Eye (tissue), 1 donor: ENCODE measurements at regions not wholly inside any gene's neighbourhood (a gene's known extent, or its start where the extent isn't known, plus 50 kb on each side); places are given as distances from the start of the nearest gene placed in this dataset.
A peak's percentile ranks its signal among the peaks of the same experiment; 100 is the strongest.

ENCODE experiments used
- DNase-seq: peaks from one replicate; pipeline ENCODE4 v3.0.0-alpha.2; 2015

DNA sequence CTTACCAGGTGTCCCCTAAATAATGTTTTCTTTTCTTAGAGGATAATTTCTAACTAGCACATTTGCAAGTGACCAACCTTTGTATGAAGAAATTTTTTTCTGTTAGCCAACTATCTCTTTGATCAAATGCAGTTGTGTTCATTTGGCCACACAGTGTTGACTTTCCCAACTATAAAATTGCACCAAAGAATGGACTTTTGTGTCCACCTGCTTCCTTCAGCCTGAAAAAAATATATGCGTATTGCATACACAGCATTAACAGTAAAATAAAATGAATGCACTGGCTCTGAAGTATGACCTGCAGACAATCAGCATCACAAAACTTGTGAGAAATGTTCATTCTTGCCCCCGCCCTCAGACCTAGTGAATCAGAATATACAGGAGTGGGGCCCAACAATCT lies 342.0 kb downstream of the SEC23A start:
- no peak for DNase-seq

DNA sequence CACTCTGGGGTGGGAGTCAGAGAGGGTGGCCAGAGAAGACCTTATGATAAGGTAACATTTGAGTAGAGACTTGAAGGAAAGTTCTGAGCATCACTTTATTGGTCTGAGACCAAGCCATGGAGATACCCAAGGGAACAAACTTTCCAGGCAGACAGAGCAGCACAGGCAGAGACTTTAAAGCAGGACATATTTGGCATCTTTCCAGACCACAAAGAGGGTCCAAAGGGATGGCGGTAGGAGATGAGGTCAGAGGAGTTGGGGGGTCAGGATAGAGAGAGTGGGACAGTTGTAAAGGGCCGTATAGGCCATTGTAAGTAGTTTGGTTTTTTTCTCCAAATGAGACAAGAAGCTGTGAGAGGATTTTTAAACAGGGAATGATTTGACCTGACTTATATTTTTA lies 344.4 kb downstream of the SEC23A start:
- DNase-seq, result no peak

DNA sequence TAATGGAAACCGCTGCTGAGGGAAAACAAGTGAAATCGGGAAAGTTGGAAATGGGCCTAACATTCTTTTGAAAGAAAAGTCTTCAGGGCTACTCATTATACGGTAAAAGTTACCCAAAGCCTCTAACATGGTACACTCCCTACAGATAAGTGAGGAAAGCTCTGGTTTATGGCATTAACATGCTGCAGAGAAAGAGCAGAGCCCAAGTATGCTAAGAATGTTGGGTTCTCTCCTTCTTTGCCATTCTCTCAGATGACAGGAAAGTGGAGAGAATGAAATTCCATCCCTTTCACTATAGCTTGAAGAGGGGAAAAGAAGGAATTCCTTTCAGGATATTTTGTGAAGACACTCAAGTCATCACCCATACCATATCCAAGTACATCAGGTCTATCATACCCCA lies 348.0 kb downstream of the SEC23A start:
- no peak for DNase-seq

DNA sequence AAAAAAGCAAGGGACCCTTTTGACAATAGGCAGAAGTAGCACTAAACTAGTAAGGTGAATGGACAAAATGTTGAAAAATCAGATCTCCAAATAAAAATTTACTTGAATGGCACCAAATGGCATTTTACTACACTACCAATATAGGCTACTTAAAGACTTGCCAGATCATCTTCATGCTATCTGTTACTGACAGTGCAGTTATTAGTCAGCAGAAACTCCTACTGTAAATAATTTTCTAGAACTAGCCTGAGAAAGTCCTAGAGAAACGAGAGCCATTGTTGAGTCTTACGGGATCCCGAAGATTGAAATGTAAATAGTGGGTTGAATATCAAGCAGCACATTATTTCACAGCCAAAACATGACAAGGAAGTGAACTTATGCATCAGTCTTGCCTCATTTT lies 350.3 kb downstream of the SEC23A start:
- DNase-seq, result no peak

DNA sequence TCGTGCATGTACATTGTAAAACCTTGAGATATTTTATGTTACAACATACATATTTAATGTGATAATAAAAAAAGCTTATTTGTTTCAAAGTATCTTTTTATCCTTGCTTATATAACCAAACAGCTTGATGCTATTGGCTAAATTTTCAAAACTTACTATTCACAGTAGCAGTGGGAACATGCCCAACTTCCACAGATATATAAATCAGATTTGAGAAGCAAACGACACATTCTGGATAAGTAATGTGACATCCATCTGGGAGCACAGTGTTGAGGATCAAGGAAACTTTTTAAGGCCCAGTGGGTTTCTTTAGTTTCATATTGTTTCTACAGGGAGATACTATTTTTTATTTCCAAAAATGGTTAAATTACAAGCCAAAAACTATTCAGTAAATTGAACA lies 350.7 kb downstream of the SEC23A start:
- DNase-seq, result no peak

DNA sequence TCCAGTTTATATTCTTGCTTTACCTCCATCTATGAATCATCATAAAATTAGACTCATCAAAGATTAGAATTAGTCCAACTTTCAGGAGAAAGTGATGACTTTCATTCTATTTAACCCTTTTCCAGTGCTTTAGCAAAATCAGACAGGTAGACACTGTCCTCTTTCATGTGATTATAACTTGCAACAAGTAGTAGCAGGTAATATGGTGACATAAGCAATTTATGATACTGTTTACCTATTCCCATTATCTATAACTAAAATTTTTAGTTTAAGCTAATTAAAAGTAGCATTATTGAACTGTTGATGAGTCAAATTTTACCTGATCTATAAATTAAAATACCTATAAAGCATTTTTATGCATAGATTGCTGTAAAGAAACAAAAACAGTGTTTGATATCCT lies 351.6 kb downstream of the SEC23A start:
- DNase-seq, result no peak

DNA sequence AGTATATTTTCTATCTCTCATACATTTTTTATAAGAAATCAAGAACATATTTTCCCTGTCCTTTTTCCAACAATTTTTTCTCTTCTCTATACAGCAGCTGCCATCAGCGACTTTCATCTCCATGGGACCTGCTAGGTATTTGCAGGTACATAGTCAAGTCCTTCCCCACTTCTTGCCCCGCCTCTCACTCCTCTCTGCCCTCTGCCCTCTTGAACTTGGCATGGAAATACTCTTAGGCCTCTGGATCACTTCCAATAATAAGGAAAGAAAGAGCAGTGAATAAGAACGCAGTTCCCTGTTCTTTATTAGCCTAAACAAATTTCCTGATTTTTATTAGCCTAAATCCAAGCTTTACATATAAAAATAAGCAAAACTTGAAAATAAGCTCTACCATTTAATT lies 353.1 kb downstream of the SEC23A start:
- DNase-seq, result no peak

DNA sequence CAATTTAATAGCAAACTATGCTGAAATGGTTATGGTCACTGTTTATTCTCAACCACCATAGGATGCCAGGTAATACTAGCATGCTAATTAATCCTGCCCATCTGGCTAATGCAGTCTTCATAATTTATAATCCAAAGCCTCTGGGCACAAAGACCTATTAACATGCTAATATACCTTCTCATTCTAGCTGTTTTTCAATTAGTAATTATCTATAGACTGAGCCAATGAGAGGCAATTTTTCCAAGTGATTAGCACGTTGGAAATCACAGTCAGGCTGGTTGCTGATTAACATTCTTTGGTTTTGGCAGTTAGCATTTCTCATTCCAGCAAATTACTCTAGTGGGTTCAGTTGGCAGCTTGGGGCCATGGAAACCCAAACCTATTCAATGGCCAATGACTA lies 357.2 kb downstream of the SEC23A start:
- DNase-seq, result no peak

DNA sequence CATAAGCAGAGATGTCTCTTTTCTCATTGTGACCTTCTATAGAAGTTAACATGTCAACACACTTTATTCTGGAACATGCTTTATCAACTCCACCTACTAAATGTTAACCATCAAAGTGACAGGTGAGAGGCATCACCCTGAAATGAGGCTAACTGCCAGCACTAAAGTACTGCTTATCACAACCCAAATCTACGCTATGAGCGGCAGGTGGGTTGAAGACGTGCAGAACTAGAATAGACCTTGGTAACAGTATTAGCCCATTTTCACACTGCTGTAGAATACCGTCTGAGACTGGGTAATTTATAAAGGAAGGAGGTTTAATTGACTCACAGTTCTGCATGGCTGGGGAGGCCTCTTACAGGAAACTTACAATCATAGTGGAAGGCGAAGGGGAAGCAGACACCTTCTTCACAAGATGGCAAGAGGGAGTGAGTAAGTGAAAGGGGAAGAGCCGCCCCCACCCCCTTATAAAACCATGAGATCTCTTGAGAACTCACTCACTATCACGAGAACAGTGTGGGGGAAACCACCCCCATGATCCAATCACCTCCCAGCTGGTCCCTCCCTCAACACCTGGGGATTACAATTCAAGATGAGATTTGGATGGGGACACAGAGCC lies 359.0 kb downstream of the SEC23A start:
- DNase-seq, result no peak

DNA sequence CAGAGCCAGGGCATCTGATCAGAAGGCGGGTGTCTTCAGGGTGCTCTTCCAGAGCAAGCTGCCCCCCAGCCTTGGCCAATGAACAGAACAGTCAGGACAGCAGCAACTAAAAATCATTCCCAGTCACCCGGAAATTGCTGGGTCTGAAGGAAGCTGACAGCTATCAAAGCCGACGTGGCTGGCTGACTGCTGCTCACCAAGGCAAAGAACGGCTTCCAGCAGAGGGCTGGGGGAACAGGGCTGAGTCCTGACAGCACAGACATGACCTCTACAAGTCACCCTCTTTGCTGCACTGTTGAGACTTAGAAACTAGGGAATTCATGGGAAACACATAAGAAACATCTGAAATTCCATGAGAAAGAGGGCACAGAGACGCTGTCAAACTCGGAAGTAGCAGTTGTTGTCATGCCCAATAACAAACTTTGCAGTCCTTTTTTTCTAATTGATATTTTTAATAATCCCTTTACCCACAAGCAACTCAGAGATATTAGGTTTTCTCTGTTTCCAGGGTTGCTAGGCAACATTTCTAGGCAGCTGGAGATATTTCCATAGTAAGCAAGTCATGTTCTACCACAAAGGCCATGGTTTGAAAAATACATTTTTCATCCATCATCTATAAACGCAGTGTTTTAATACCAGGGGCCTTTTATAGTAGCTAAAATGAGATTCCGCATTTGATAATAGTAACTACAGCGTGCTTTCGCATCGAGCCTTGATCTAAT lies 365.2 kb downstream of the SEC23A start:
- peak; percentile 80 for DNase-seq

DNA sequence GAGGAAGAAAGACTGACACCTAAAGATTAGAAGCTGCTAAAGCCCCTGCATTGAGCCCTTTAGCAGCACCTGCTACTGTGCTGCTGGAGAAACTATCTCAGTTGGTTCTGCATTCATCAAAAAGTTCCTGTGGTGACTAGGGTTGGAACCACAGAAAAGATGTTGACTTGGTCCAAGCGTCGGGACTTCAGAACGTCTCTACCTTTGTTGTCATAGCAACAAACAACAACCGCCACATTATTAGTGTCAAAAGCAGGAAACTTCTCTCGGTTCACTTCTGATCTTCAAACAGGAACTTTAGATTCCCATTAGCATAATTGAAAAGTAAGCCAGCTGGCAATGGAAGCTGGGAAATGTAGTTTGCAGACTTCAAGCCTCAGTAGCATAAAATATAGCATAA lies 368.0 kb downstream of the SEC23A start:
- DNase-seq, result no peak

DNA sequence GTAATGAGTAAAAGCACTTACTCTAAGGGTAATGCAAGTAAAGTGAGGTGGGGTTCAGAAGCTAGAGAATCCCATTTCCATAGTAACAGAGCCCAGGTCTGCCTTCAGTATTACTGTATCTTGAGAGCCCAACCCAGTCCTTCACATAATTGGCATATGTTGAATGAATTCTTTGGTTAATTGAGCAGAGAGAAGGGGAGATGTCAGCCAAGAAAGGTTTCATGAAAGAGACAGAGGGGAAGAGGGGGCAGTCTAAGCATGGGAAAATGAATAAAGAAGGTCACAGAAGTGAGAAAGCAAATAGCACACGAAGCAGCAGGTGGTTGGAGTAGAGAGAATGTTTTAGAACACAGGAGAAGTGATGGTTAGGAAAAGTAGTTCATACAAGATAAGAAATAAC lies 371.1 kb downstream of the SEC23A start:
- DNase-seq, result peak; percentile 87

DNA sequence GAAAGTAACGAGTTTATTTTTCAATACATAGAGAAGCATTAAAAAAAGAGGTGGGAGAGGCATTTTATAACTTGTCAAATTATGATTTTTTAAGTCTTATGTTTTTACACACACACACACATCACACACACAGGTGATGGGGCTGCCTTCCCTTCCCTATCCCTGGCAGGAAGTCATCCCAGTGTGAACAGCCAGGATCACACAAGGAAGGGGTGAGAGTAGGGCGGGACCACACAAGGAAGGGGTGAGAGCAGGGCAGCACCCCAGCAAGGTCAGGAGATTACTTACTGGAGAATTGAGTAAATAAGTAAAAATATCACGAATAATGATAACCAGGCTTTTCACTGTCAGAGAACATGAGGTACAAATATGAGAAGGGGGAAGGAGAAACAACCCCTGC lies 372.6 kb downstream of the SEC23A start:
- DNase-seq, result no peak

DNA sequence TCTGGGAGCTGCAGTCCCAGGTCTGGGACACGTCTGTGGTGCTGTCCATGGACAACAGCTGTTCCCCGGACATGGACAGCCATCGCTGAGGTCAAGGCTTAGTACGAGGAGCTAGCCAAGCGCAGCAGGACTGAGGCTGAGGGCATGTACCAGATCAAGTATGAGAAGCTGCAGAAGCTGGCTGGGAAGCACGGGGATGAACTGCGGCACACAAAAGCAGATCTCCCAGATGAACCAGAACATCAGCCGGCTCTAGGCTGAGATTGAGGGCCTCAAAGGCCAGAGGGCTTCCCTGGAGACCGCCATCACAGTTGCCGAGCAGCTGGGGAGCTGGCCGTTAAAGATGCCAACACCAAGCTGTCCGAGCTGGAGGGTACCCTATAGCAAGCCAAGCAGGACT lies 375.3 kb downstream of the SEC23A start:
- DNase-seq, result no peak

DNA sequence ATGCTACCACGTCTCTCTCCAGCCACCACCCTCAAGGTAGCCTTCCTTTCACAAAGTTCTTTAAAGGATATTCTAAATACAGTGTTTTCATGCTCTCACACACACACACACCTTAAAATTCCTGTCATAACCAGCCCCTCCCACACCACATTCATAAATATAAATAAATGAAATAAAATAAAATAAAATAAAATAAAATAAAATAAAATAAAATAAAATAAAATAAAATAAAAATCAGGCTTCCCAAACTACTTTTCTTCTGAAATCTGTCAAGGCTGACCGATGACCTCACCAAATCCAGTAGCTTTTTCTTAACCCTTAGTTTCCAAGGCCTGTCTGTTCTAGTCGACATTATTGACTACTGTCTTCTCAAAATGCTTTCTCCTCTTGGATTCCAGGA lies 378.4 kb downstream of the SEC23A start:
- DNase-seq, result no peak

DNA sequence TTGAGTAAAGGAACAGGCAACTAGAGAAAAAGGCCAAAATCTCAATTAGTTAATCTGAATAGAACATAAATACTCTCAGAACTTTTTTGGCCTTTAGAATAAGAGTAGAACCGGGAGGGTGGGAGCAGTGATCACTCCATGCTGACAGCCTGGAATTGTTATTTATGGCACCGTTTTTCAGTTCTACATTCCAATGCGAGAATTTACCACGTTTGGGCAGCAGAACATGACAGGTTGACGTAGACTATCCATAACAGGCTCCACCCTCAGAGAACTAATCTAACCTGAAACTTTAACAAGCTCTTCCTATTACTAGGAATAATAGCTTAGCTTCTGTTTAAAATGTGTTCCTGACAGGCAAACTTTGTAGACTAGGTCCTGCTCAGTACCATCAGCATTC lies 379.1 kb downstream of the SEC23A start:
- DNase-seq, result no peak

DNA sequence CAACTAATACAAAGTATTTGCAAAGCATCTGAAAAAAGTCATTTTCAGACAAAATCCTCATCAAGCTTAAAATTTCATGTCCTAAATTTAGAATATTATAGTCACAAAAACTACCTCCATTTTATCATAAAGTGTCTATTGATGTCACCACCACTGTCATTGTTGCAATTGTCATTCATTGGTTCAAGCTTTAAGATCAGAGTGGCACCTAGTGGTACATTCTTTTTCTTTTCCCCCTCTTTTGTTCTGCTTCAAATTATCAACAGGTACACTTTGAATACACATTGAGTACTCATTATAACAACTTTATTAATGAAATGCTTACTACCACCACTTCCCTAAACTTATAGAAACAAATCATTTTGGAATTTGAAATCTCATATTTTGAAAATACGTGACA lies 379.8 kb downstream of the SEC23A start:
- no peak for DNase-seq

DNA sequence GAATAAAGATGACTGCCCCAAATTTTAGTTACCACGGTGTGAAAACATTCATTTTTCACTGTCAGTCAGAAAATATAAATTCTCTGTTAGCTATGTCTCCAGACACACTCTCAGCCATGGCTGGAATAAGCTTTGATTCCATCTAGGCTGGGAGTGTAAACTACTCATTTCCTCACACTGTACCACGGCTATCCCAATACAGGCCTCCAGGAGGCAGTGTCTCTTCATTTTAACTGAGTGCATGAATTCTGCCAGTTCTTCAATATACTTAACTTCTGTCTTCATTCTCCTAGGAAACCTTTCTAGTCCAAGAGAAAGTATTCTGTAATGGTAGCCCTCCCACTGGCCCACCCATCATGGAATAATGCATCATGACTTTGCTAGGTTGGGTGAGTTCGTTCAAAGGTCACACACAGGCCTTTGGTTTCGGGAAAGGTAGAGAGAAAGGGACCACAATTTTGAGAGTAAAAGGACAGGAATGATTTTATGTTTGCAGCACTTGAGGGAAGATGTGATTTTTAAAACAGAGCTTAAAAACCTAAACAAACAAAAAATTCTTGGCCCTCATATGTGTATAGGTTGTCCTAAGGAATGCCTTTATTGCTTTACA lies 381.1 kb downstream of the SEC23A start:
- peak; percentile 77 for DNase-seq

DNA sequence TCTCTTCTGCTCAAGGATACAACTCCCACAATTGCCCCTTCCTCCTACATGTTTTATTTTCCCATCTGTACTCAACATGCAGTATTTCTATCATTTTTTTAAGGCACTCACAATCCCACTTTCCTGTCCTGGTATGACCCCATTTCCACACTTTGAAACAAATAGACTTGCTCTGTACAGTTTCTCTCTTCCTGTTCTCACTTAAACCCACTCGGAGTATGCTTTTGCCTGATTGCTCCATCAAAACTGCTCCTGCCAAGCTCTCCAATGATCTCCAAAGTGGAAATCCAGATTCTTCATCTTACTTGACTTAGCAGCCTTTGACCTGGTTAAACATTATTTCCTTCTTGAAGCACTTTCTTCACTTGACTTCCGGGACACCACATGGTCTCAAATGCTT lies 384.5 kb downstream of the SEC23A start:
- no peak for DNase-seq

DNA sequence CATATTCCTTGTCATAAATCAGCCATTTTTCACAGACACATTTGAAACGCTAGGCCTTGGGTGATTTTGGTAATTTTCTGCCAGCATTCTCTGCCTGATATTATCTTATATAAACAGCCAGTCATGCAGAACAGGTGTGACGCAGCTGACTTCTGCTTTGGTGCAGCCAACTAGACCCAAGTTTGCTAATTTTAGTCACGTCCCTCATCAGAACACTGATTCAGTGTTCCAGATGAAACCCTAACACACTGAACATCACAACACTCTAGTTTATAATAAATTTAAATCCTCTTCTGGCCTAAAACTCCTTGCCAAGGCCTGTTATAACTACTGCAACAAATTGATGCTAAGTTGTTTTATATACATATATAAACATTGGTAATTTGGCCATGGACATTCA lies 386.1 kb downstream of the SEC23A start:
- DNase-seq, result peak; percentile 41

DNA sequence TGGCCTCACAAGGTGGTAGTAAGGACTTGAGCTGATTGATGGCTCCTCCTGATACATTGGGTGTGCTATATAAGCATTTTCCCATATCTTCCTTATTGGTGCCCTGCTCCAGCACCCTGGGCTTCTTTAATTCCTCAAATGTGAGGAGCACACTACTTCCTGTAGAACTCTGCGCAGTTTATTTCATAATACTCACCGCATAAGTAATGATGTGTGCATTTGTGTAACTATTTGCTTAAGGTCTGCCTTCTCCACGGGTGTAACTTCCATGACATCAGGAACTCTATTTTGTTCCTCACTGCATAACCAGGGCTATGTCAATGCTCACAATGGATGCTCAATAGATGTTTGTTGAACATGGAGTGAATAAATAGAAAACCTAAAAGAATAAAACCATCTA lies 392.2 kb downstream of the SEC23A start:
- no peak for DNase-seq

DNA sequence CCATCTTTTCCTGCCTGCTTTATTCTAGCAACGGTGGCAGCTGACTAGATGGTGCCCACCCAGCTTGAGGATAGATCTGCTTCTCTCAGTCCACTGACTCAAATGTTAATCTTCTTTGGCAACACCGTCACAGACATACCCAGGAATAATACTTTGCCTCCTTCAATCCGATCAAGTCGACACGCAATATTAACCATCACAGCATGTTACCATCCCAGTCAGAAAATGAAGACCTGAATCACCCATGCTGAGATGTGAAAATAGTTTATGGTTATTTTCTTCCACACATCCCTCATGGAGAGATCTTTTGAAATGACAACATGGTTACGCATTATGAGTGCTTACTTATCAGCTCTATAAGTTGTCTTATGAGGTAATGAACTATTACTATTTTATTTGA lies 392.8 kb downstream of the SEC23A start:
- DNase-seq, result peak; percentile 25

DNA sequence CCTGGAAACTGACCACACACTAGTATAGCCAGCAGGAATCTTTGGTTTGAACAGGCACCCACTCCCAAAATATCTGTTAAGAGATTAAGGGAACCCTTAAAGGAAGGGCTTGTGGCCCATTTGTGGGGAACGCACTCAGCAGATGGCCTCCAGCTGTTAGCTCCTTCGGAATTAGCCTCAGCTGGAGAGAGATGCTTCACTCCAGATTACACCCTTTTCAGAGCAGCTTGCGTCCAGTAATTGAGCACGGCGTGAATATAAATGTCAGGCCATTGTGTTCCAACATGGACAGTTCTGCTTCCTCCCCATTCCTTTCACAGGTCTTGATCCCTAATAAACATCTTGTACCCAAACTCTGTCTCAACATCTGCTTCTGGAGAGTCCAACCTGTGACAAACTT lies 397.8 kb downstream of the SEC23A start:
- peak; percentile 42 for DNase-seq

DNA sequence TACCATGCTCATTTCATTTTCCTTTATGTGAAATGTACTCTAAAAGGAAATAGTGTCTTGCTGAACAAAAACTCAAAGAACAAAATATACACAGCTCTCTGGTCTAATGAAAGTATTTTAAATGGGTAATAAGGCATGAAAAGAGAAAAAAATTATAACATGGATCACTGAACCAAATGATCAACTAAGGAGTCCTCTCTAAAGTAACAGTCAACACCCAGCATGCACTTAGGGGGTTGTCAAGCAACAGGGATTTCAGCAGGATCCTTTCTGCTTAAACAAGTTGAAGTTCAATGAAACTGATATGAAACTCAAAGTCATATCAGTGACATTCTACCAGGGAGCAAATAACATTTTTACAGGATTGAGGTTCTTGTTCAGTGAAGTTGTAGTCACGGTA lies 398.8 kb downstream of the SEC23A start:
- no peak for DNase-seq

DNA sequence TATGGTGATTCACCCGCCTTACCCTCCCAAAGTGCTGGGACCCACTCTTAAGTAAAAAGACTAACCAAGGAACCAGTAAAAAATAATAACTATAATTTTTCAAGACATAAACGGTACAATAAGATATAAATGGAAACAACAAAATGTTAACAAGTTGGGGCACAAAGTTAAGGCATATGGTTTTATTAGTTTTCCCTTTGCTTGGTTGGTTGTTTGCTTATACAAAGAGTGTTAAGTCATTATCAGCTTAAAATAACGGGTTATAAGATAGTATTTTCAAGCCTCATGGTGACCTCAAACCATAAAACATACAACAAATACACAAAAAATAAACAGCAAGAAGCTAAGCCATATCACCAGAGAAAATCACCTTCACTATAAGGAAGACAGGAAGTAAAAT lies 406.1 kb downstream of the SEC23A start:
- DNase-seq, result no peak
